Lower leg skin (tissue), 4 donors: ENCODE measurements at regions not wholly inside any gene's neighbourhood (a gene's known extent, or its start where the extent isn't known, plus 50 kb on each side); places are given as distances from the start of the nearest gene placed in this dataset.

Source experiments
- DNase-seq, 2 donors: peaks; one replicate each; pipeline ENCODE4 v3.0.0-alpha.2; 2019; ENCODE audit warnings: low spot score in 2 of 2
- H3K4me3 ChIP-seq: fragments of 200-600 bp; sonication (generic); 2 replicates; pipeline ENCODE4 v1.5.1; 2017; ENCODE audit warnings: mild to moderate bottlenecking, low read depth; ENCODE audit not compliant: poor library complexity, severe bottlenecking
- POLR2A ChIP-seq, 2 donors: fragments of 450-650 bp; IDR thresholded peaks; one replicate each; pipeline ENCODE4 v1.6.1; 2016 to 2017; ENCODE audit warnings: antibody characterized with exemption in 2 of 2, mild to moderate bottlenecking in 1 of 2, moderate library complexity in 1 of 2
- WGBS, 2 donors: methylation state at CpG; one replicate each; pipeline ENCODE4 v1.1.5; 2018; 5-methylcytosine and 5-hydroxymethylcytosine counted together
- intact Hi-C: fragments of 100-400 bp; cut with DNase I; formaldehyde crosslinking; loops from one replicate; pipeline ENCODE4 v1.15.0; 2023; ENCODE audit warnings: low total_unique reads
- TF ChIP-seq, protein P1 (sequence below), 3 donors: fragments of 450-650 bp; IDR thresholded peaks; one replicate each; pipeline ENCODE4 v1.5.1; 2016; ENCODE audit warnings: antibody characterized with exemption in 3 of 3, mild to moderate bottlenecking in 3 of 3, moderate library complexity in 2 of 3

DNA sequence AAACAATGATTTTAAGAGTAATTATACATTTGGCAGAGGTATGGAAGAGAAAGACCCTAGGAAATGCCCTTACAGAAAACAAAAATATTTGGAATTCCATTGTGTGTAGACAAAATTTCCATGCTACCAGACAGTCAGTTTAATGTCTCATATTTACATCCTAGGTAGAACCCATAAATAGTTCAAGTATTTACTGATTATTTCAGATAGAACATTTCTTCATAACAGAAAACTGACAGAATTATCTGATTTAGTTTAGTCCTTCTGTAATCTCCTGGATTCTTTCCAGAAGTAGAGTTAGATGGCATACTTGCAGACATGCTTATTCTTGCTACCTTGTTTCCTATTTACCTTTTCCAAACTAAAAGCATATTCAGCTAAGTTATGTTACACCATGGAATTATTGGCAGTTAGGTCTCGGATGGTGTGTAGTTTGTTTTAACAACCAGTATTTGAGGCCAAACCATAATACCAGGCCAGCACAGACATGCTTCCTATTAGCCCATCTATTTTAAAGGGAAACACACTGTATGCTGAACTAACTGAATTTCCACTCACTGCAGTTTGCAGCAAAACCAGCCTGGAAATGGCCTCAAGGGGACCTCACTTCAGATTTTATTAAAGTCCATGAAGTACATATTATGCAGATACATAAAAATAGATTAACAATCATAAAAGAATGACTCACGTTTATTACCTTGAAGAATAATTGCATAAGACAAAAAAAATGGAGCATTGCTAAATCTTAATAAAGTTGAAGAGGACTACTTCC lies 126.6 kb upstream of the LRIG3 start:
- intact Hi-C loops: no loop called here
- no peak for TF ChIP-seq POLR2A (IDR thresholded peaks at IDR 0.05)
- TF ChIP-seq, protein P1, sequence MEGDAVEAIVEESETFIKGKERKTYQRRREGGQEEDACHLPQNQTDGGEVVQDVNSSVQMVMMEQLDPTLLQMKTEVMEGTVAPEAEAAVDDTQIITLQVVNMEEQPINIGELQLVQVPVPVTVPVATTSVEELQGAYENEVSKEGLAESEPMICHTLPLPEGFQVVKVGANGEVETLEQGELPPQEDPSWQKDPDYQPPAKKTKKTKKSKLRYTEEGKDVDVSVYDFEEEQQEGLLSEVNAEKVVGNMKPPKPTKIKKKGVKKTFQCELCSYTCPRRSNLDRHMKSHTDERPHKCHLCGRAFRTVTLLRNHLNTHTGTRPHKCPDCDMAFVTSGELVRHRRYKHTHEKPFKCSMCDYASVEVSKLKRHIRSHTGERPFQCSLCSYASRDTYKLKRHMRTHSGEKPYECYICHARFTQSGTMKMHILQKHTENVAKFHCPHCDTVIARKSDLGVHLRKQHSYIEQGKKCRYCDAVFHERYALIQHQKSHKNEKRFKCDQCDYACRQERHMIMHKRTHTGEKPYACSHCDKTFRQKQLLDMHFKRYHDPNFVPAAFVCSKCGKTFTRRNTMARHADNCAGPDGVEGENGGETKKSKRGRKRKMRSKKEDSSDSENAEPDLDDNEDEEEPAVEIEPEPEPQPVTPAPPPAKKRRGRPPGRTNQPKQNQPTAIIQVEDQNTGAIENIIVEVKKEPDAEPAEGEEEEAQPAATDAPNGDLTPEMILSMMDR (IDR thresholded peaks at IDR 0.05): no peak
- no peak overlapping the region for H3K4me3 ChIP-seq
- no peak for DNase-seq
- WGBS, 2 donors: 44 to 45% methylated on average over 2 of the region's 2 CpGs

DNA sequence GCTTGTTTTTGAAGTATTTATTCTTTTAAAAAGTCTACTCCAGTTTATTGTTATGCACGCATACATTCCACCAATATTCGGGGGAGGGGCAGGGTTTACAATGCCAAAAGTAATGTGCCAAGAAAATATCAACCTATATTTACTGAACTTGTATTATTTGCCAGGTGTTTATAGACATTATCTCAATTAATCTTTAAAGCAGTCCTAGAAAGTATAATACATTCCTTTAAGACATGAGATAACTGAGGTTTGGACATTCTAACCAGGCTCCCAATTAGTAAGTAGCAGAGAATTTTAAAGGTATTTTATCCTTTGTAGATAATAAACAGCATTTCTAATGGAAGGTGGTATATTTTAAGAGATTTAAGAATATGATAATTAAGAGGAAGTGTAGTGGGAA lies 124.5 kb upstream of the LRIG3 start:
- intact Hi-C loops: no loop called here
- H3K4me3 ChIP-seq: no peak overlapping the region

DNA sequence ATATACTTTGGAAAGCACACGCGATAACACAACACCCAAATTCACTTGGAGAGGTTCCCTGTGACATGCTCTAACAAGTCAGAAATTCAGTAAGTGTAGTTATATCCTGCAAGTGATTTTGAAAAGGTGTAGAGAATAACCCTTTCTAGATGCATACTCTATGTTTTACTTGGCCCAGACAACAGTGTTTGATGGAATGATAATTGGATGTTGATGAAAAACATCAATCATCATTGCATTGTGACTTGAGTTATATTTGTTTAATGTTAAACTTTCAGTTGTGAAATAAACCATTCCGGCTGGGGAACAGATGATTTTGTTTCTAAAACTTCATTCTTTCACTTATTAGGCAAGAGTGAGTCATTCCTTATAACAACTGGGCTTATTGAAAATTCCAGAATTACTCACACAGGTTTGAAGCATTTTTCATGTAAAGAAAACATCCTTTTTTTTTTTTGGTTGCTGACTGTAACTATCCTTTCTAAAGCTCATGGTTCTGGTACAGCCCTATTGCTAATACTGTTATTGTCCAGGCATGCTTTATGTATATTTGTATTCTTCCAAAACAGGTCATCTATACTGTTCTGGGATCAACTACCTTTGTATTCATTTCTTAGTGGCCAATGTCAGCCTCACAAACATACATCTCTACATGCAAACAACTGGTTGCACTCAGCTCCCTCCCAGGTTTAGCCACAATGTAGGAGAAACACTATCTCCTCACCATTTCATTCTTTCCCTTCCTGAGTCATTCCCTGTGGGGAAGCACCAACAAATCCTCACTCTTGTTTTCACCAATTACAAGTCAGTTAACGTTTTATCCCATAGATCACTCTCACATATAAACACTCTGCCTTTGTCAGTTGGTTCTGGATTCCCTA lies 121.2 kb upstream of the LRIG3 start:
- TF ChIP-seq, protein P1 (IDR thresholded peaks at IDR 0.05): no peak
- no peak for TF ChIP-seq POLR2A (IDR thresholded peaks at IDR 0.05)
- DNase-seq: no peak
- WGBS, 2 donors: 21 to 26% methylated on average over 4 of the region's 4 CpGs
- intact Hi-C loops: no loop called here
- H3K4me3 ChIP-seq: no peak overlapping the region

More for the DNA sequence above, 124.5 kb upstream of the LRIG3 start:
- DNase-seq: no peak
- WGBS, 2 donors: 55 to 56% methylated on average over 2 of the region's 2 CpGs
- TF ChIP-seq, protein P1 (IDR thresholded peaks at IDR 0.05): no peak
- TF ChIP-seq POLR2A (IDR thresholded peaks at IDR 0.05): no peak

DNA sequence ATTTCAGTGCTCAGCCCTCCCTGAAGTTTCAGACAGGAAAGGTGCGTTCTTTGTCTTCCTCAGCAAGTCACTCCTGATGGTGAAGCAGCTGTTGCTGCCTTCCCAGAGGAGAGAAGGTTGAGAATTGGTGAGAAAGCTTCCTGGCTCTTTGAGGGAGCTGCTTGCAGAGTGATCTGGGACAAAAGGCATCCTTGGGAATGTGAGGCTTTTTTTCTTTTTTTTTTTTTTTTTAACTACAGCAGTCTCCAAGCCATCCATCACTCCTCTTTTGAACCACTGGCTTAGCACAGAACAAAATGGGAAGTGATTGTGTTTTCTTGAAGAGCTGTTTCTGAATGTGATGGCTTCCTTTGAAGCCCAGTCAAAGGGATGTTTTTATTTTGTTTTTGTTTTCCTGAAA lies 120.4 kb upstream of the LRIG3 start:
- intact Hi-C loops: no loop called here
- DNase-seq: no peak
- TF ChIP-seq, protein P1 (IDR thresholded peaks at IDR 0.05): no peak
- no peak for TF ChIP-seq POLR2A (IDR thresholded peaks at IDR 0.05)
- 0 to 14% methylated on average over 1 of the region's 1 CpG for WGBS, 2 donors
- no peak overlapping the region for H3K4me3 ChIP-seq

DNA sequence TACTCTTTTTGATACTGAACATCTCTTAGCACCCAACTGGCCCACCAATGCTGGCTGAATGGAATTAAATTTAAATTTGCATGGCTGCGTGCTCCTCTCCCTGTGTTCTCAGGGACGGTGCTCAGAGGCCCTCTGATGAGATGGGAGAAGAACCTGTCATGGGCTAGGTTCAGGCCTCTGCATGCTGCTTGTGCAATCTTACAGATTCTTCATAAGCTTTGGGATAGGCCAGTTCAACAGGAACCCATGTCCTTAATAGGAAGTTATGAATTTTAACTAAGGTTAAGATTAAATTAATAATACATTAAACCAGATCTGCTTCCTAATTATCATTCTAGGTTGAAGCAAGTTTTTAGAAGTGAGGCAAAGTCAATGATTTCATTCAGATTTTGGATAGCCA lies 119.7 kb upstream of the LRIG3 start:
- DNase-seq: no peak
- intact Hi-C loops: no loop called here
- H3K4me3 ChIP-seq: no peak overlapping the region
- no peak for TF ChIP-seq POLR2A (IDR thresholded peaks at IDR 0.05)
- TF ChIP-seq, protein P1 (IDR thresholded peaks at IDR 0.05): no peak
- 61 to 64% methylated on average over 2 of the region's 2 CpGs for WGBS, 2 donors
